C4-2B (cell line): ENCODE measurements at regions not wholly inside any gene's neighbourhood (a gene's known extent, or its start where the extent isn't known, plus 50 kb on each side); places are given as distances from the start of the nearest gene placed in this dataset.

Experiments
- CTCF ChIP-seq: fragments of 450-650 bp; conservative IDR thresholded peaks from 2 replicates; pipeline ENCODE4 v1.5.1; 2017; ENCODE audit warnings: mild to moderate bottlenecking
- ZFX ChIP-seq: fragments of 450-650 bp; IDR thresholded peaks from 2 replicates; pipeline ENCODE4 v1.6.1; 2017

DNA sequence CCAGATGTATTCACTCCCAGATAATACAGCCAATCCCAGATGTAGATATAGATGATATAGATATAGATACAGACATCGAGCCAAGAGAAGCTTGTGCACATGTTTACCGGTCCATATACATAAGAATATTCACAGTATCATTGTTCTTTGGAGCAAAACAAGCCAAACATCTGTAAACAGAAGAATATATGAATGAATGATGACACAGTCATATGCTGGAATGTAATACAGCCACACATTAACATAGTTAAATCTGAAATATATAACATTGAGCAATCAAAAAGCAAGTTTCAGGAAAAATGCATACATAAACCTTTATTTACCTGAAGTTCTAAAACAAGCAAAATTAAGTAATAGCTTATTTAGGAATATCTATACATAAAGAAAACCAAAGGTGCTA lies 182.5 kb downstream of the TXNL1 start:
- TF ChIP-seq CTCF (no peak), ZFX (no peak)
